SH-SY5Y (cell line): ENCODE measurements at regions not wholly inside any gene's neighbourhood (a gene's known extent, or its start where the extent isn't known, plus 50 kb on each side); places are given as distances from the start of the nearest gene placed in this dataset.

Experiments used
- GATA2 ChIP-seq: IDR thresholded peaks from 2 replicates; pipeline ENCODE4 v1.6.1; 2011; ENCODE audit warnings: mild to moderate bottlenecking, low read depth, low read length
- GATA3 ChIP-seq: IDR thresholded peaks from 2 replicates; pipeline ENCODE4 v1.6.1; 2011; ENCODE audit warnings: low read depth, mild to moderate bottlenecking, low read length, moderate library complexity

DNA sequence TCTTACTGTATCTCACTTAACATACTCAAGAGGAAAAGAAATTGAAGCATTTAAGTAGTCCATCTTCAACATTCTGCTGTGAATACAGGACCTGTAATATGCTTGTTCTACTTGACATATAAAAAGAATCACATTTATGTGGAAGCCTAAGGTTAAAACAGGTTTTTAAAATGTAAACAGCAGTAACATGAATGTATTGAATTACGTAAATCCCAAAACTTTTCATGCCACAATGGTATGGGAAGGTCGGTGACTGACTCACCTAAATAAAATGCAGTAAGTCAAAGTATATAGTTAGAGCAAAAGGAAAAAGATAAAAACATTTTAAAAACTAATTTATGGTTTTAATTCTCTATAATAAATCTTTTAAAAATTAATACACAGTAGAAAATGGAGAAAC is 115.7 kb upstream of the TJP1 start:
- TF ChIP-seq GATA2: no peak
- TF ChIP-seq GATA3: no peak

DNA sequence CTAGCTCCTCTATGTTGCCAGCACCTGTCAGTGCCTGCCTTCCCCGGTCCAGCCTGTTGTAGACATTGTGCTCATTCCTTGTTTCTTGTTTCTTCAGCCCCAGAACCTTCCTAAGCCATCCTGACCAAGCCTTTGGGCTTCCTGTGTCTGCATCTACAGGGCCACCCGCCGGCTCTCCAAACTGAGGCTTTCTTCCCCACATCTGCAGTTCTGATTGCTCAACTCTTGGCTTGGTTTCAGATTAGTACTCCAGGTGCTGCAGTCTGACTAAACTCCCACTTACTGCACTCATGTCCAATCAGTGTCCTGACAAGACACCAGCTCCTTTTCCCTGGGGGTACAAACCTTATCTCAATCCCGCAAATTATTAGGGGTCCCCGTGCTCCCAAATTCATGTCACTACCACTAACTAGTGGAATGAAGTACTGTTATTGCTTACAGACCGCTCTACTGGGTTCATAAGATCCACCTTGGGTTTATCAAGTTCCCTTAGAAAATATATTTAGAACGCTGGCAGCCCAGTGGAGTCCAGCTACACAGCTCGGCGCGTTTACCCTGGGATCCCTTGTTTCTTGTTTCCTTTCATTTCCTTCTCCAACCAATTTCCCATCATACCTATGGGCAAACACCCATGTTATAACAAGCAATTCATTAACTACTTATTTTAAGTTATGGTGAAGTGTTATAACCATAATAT is 114.2 kb upstream of the TJP1 start:
- TF ChIP-seq GATA3: no peak
- TF ChIP-seq GATA2: no peak

DNA sequence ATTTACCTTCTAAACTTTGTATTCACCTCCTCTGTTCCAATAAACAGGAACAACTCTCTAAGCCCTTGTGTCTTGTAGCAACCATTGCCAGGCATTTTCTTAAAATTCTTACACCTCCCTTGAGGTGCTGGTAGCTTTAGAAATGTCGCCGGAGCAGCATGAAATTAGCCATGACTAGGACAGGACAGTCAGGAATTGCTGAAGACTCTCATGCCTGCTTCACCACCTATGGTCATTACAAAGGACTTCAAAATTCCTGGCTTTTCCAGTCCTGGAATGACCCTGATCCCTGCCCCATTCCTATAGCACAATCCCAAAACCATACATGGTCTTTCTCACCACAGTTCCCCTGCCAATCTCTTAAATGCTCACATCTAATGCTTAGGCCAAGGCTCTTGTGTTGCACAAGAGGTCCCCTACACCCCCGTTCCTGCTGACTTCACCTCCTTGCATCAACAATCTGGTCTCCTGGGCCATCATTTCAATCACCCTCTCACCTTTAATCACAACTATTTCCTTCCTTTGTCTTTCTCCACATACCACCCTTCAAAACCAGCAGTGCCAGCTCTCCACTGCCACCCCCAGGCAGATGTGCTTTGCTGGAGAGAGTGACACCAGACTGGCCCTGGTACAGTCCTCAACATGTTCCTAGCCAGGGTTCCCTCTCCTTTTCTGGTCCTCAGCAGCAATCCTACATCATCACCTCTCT is 113.2 kb upstream of the TJP1 start:
- no peak for TF ChIP-seq GATA2
- TF ChIP-seq GATA3: no peak

DNA sequence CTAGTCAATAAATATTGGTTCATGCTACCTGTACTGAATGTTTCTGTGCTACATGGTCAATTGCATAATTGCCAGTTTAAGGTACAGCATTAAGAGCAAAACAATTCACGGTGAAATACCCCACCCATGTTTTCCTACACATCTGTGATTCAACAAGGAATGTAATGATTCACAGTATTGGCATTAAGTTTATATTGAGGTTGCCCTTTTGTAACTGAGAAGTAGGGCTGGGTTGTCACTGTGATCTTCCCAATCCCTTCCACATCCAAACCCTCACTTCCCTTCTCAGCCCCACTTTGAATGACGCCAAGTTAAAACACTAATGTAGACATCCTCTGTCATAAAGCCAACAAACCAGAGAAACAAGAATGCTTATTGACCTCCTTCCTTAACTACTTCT is 112.0 kb upstream of the TJP1 start:
- TF ChIP-seq GATA2 (no peak), GATA3 (no peak)

DNA sequence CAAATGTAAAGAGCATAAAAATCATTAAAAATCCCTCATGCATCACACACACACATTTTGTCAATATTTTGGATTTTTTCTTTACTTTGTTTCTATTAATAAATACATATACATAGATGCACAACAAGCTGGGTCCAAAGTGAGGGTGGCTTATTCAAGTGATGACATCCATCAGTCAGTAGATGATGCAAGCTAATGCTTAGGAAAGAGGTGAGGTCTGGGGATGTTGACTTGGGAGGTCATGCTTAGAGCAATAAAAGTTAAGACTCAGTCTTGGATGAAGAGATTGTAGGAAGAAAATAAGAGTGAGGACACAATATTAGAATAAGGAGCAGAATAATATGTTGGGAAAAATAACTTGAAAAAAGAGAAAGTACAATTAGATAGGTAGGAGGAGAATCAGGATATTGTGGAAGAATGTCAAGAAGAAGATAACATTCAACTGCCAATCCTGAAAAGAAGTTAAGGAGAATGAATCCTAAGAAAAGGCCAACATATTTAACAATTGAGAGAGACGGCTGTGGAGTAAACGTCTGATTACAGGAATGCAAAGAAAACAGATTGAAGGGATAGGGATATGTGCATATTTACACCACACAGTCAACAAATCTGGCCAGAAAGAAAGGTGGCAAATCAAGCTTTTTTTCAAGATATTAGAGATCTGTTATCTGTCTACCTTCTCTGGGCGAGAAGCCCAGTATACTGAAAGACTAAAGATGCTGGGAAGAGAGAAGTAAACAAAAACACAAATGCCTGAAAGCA is 111.0 kb upstream of the TJP1 start:
- no peak for TF ChIP-seq GATA2
- no peak for TF ChIP-seq GATA3

DNA sequence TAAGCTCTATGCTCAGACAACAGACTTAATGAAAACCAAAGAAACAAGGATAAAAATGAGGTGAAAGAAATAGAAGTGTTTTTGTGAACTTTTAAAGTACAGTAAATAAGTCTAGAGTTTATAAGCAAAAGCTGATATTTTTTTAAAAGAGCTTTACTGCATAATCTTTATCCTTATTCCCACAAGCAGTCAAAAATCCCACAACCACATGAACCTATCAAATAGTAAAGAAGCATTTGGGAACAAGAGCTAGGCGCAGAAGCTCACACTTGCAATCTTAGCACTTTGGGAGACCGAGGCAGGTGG is 103.8 kb upstream of the TJP1 start:
- TF ChIP-seq GATA3 (no peak), GATA2 (no peak)

DNA sequence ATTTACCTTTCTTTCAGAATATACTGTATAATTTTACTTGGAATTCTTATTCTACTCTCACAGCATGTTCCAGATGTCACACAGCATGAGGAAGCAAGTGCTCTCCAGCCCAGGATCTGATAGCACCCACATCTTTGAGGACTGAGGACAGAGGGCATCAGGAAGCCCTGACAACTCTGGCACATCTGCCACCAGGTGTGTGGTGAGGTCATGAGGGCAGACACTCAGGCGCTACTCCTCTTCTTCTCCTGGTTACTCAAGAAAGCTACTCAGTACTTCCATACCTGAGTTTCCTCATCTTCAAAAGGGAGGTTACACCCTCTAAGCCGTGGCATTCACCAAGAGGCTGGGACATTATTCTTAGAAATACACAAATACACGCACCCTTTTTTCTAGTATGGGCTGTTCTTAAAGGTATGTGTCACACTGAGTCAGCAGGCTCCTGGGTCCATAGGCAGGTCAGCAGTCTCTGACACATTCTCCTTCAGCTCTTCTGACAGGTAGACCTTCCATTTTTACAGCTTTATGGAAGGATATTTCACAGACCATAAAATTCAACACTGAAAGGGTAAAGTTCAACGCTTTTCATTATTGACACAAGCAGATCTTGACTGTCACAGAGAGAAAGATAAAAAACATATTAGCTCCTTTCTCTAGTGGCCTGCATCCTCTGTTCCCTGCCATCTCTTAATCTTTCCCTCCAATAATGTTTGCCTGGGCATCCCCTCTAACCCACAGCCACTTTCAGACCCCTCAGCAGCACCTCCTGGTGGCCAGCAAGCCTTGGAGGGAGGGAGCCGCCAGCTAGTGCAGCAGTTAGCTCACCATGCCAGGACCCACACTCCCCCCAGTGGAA is 103.2 kb upstream of the TJP1 start:
- TF ChIP-seq GATA3: no peak
- no peak for TF ChIP-seq GATA2

DNA sequence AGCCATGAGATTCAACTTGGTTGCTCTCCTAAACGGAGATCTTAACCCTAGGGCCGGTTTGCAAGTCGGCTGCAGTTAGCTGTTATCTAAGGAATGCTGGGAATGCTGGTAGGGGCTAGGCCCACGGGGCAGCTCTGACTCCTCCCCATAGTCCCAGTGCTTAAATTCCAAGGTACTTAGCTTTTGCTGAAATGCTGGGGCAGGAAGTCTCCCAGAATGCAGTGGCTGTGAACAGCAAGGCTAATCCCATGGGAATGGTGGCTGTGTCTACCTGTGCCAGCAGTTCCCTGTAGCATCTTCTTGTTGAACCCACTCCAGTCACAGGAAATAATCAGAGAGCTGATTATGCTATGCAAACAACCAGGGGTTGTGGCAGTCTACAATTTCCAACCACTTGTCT is 102.5 kb upstream of the TJP1 start:
- TF ChIP-seq GATA2 (no peak), GATA3 (no peak)

DNA sequence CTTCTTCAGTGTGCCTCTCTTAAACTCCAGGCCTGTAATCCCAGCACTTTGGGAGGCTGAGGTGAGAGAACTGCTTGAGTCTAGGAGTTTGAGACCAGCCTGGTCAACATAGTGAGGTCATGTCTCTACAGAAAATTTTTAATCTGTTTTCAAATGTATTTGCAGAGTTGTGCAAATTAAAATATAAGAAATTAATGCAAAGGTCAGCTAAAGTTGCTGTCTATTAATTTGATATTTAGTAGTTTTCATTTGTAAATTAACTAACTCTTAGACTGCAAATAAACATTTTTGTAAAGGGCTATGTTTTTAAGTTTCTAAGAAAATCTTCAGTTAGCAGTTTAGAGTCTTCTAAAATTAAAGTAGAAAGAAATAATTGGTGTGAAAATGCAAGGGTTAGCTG is 99.9 kb upstream of the TJP1 start:
- no peak for TF ChIP-seq GATA2
- TF ChIP-seq GATA3: no peak

DNA sequence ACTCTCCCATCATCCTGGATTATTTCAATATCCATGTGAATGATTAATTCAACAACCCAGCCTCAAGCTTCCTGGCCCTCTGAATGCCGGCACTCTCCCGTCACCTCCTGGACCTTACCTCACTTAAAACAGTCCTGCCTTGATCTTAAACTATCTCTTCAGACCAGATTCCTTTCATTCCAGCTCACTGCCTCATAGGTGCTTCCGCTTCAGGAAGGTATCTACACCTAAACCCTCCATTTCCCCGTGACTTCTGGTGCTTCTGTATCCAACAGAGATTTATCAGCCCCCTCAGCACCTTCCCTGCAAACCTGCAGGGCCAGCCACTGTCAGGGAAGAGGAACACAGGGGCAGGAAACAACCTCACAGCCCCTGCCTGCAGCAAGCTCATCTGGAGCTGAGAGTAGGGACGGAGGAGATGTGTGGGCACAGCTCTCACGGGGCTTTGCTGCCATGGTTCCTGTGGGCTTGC is 98.9 kb upstream of the TJP1 start:
- no peak for TF ChIP-seq GATA2
- TF ChIP-seq GATA3: no peak

DNA sequence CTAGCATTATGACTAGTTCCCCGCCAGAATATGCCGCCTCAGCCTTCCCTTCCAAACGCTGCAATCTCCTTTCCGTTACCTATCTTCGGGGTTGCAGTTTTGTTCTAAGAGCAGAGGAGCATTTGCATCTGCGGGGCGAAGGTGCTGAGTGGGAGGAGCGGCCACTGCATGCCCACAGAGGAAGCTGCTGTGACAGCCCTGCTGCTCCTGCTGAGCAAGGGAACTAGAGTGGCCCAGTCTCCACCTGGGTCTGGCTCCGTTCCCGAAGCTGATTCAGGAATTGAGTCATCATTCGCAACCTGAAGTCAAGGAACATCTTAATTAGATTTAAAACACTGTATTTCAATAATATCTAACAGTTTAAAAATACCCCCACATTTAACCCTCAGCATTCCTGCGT is 98.2 kb upstream of the TJP1 start:
- TF ChIP-seq GATA3 (no peak), GATA2 (no peak)

DNA sequence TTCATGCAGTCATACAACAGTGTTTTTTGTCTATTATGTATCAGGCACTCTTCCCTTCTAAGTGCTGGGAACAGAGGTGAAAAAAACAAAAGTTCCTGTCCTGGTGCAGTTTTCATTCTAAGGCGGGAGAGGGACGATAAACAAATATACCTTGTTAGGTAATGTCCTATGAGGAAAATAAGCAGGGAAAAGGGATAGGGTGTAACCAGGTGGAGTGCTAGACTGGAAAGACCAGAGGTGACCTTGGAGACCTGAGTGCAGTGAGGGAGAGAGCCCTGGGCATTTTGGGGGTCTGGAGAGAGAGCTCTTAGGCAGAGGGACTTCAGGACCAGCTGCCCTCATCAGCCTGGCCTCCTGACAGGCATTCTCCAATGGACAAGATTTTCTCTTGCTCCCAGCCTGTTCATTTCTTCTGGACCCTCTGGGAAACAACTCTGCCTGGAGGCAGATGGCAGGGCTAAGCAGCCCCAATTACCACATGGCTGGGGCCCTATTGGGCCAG is 97.2 kb upstream of the TJP1 start:
- TF ChIP-seq GATA2 (no peak), GATA3 (no peak)
